OCI-LY1 (cell line): ENCODE measurements at regions not wholly inside any gene's neighbourhood (a gene's known extent, or its start where the extent isn't known, plus 50 kb on each side); places are given as distances from the start of the nearest gene placed in this dataset.
"Not testable (repeated sequence)": the region's sequence is repeated elsewhere in the genome, so short reads cannot be mapped to it uniquely, and the experiment has no call there.

ENCODE experiments used
- CTCF ChIP-seq: fragments of 200-600 bp; sonication (generic), shearing (Covaris generic); IDR thresholded peaks from 2 replicates; pipeline ENCODE4 v1.5.1; 2017; ENCODE audit warnings: mild to moderate bottlenecking, antibody characterized with exemption, low read length, moderate library complexity, mixed read lengths
- EZH2 ChIP-seq: fragments of 200-600 bp; sonication (generic), shearing (Covaris generic); IDR thresholded peaks from 2 replicates; pipeline ENCODE4 v1.8.0; 2017; ENCODE audit warnings: borderline replicate concordance, mixed run types, mild to moderate bottlenecking, antibody characterized with exemption, low read length, moderate library complexity, mixed read lengths

DNA sequence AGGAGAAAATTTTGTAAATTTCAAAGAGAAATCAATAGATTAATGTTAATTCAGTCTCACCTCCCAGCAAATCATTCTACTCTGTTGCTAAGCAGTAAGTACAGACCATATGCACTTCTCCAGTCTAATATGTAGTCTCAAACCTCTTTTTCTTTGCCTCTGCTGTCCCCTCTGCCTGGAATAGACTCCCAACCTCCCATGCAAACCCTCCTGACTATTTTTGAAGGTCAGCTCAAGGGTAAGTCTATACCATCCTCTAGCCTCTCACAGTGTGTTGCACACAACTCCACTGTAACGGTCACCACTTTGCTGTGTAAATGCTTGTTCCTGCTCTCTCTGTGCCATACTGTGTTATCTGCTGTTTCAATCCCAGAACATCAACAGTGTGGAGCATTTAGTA, 94.5 kb upstream of the TRIM77 start:
- TF ChIP-seq CTCF, EZH2: not testable (repeated sequence)
